Suppressor macrophage treated with lipopolysaccharide for 1 hour (primary cell): ENCODE measurements at regions not wholly inside any gene's neighbourhood (a gene's known extent, or its start where the extent isn't known, plus 50 kb on each side); places are given as distances from the start of the nearest gene placed in this dataset.

Source experiments
- DNase-seq, 3 donors: peaks; one replicate each; pipeline ENCODE4 v3.0.0-alpha.2; 2020 to 2022

GRCh38 chr6:66865771-66866170, 1158.7 kb upstream of the EYS start:
- DNase-seq = no peak

GRCh38 chr6:66861007-66861541, 1154.0 kb upstream of the EYS start:
- no peak for DNase-seq

- no peak for DNase-seq
These were observed 1153.3 kb upstream of the EYS start for GRCh38 chr6:66860328-66860727.

- DNase-seq = no peak
These were observed 1151.2 kb upstream of the EYS start for GRCh38 chr6:66858196-66858595.

GRCh38 chr6:66854014-66854413, 1147.0 kb upstream of the EYS start:
- DNase-seq = no peak

GRCh38 chr6:66851930-66852329, 1144.9 kb upstream of the EYS start:
- DNase-seq = no peak

GRCh38 chr6:66849843-66850242, 1142.8 kb upstream of the EYS start:
- no peak for DNase-seq

- no peak for DNase-seq
These were observed 1141.4 kb upstream of the EYS start for GRCh38 chr6:66848244-66848953.

- DNase-seq = no peak
These were observed 1131.7 kb upstream of the EYS start for GRCh38 chr6:66838764-66839163.

GRCh38 chr6:66825539-66825938, 1118.5 kb upstream of the EYS start:
- DNase-seq = no peak

GRCh38 chr6:66814156-66814555, 1107.1 kb upstream of the EYS start:
- DNase-seq = no peak

GRCh38 chr6:66808771-66809170, 1101.7 kb upstream of the EYS start:
- no peak for DNase-seq

GRCh38 chr6:66796987-66797386, 1090.0 kb upstream of the EYS start:
- DNase-seq = no peak

GRCh38 chr6:66788579-66788978, 1081.6 kb upstream of the EYS start:
- no peak for DNase-seq

GRCh38 chr6:66772800-66773199, 1065.8 kb upstream of the EYS start:
- DNase-seq = no peak

GRCh38 chr6:66771626-66772025, 1064.6 kb upstream of the EYS start:
- DNase-seq = no peak

- no peak for DNase-seq
These were observed 1044.6 kb upstream of the EYS start for GRCh38 chr6:66751630-66752029.

GRCh38 chr6:66740346-66740745, 1033.3 kb upstream of the EYS start:
- no peak for DNase-seq

- DNase-seq = no peak
These were observed 1028.3 kb upstream of the EYS start for GRCh38 chr6:66735106-66735890.

GRCh38 chr6:66731310-66731709, 1024.3 kb upstream of the EYS start:
- no peak for DNase-seq

- DNase-seq = no peak
These were observed 1018.6 kb upstream of the EYS start for GRCh38 chr6:66725670-66726069.

GRCh38 chr6:66717801-66718200, 1010.8 kb upstream of the EYS start:
- DNase-seq = no peak

- DNase-seq = no peak
These were observed 992.4 kb upstream of the EYS start for GRCh38 chr6:66699385-66699784.

GRCh38 chr6:66689608-66690007, 982.6 kb upstream of the EYS start:
- no peak for DNase-seq
